OCI-LY1 (cell line): ENCODE measurements at regions not wholly inside any gene's neighbourhood (a gene's known extent, or its start where the extent isn't known, plus 50 kb on each side); places are given as distances from the start of the nearest gene placed in this dataset.

Experiments
- H2AFZ ChIP-seq: fragments of 200-600 bp; sonication (generic), shearing (Covaris generic); 2 replicates; pipeline ENCODE4 v1.6.0; 2014; ENCODE audit warnings: antibody characterized with exemption, mild to moderate bottlenecking, low read length
- H3F3A ChIP-seq: fragments of 200-600 bp; sonication (generic), shearing (Covaris generic); 2 replicates; pipeline ENCODE4 v1.6.0; 2014; ENCODE audit warnings: mild to moderate bottlenecking, antibody characterized with exemption, low read length, moderate library complexity; ENCODE audit not compliant: insufficient read depth
- H3K27ac ChIP-seq: fragments of 200-600 bp; sonication (generic); 2 replicates; pipeline ENCODE4 v1.5.1; 2014; ENCODE audit warnings: low read length, mixed run types, mild to moderate bottlenecking, low read depth; ENCODE audit not compliant: poor library complexity, severe bottlenecking
- H3K27me3 ChIP-seq: fragments of 200-600 bp; sonication (generic); 2 replicates; pipeline ENCODE4 v1.6.0; 2014; ENCODE audit warnings: antibody characterized with exemption, mild to moderate bottlenecking, low read length, moderate library complexity; ENCODE audit not compliant: insufficient read depth
- H3K36me3 ChIP-seq: fragments of 200-600 bp; sonication (generic); 2 replicates; pipeline ENCODE4 v1.6.1; 2014; ENCODE audit warnings: mild to moderate bottlenecking, antibody characterized with exemption, low read length, moderate library complexity, mixed read lengths; ENCODE audit not compliant: insufficient read depth
- H3K4me1 ChIP-seq: fragments of 200-600 bp; sonication (generic); 2 replicates; pipeline ENCODE4 v1.5.1; 2014; ENCODE audit warnings: mild to moderate bottlenecking, low read length, moderate library complexity; ENCODE audit not compliant: insufficient read depth, severe bottlenecking
- H3K4me2 ChIP-seq: fragments of 200-600 bp; sonication (generic), shearing (Covaris generic); 2 replicates; pipeline ENCODE4 v1.6.1; 2014; ENCODE audit warnings: low read length
- H3K4me3 ChIP-seq: fragments of 200-600 bp; sonication (generic); 2 replicates; pipeline ENCODE4 v1.5.1; 2014; ENCODE audit warnings: low read length, low read depth, mild to moderate bottlenecking, mixed read lengths; ENCODE audit not compliant: poor library complexity, severe bottlenecking
- H3K79me2 ChIP-seq: fragments of 200-600 bp; shearing (Covaris generic); 2 replicates; pipeline ENCODE4 v1.6.1; 2016; ENCODE audit warnings: mixed run types, low read length, mixed read lengths; ENCODE audit not compliant: insufficient read depth
- H3K9ac ChIP-seq: fragments of 200-600 bp; sonication (generic), shearing (Covaris generic); 2 replicates; pipeline ENCODE4 v1.6.1; 2014; ENCODE audit warnings: mild to moderate bottlenecking, low read length, mixed read lengths
- H3K9me2 ChIP-seq: fragments of 200-600 bp; sonication (generic), shearing (Covaris generic); 2 replicates; pipeline ENCODE4 v1.6.1; 2014; ENCODE audit warnings: low read depth, mild to moderate bottlenecking, low read length, mixed read lengths
- H3K9me3 ChIP-seq: fragments of 200-600 bp; shearing (Covaris generic); 2 replicates; pipeline ENCODE4 v1.6.1; 2014; ENCODE audit warnings: low read length, mixed read lengths
- H4K20me1 ChIP-seq: fragments of 200-600 bp; sonication (generic), shearing (Covaris generic); 2 replicates; pipeline ENCODE4 v1.6.0; 2016; ENCODE audit warnings: mild to moderate bottlenecking, low read length; ENCODE audit not compliant: insufficient read depth
- EZH2 ChIP-seq: fragments of 200-600 bp; sonication (generic), shearing (Covaris generic); IDR thresholded peaks from 2 replicates; pipeline ENCODE4 v1.8.0; 2017; ENCODE audit warnings: borderline replicate concordance, mixed run types, mild to moderate bottlenecking, antibody characterized with exemption, low read length, moderate library complexity, mixed read lengths
- TF ChIP-seq, protein P1 (sequence below): fragments of 200-600 bp; sonication (generic), shearing (Covaris generic); IDR thresholded peaks from 2 replicates; pipeline ENCODE4 v1.5.1; 2017; ENCODE audit warnings: mild to moderate bottlenecking, antibody characterized with exemption, low read length, moderate library complexity, mixed read lengths

GRCh38 chr1:98421085-98421435 lies 240.5 kb upstream of the SNX7 start:
- H2AFZ ChIP-seq: no peak overlapping the region
- TF ChIP-seq, protein P1, sequence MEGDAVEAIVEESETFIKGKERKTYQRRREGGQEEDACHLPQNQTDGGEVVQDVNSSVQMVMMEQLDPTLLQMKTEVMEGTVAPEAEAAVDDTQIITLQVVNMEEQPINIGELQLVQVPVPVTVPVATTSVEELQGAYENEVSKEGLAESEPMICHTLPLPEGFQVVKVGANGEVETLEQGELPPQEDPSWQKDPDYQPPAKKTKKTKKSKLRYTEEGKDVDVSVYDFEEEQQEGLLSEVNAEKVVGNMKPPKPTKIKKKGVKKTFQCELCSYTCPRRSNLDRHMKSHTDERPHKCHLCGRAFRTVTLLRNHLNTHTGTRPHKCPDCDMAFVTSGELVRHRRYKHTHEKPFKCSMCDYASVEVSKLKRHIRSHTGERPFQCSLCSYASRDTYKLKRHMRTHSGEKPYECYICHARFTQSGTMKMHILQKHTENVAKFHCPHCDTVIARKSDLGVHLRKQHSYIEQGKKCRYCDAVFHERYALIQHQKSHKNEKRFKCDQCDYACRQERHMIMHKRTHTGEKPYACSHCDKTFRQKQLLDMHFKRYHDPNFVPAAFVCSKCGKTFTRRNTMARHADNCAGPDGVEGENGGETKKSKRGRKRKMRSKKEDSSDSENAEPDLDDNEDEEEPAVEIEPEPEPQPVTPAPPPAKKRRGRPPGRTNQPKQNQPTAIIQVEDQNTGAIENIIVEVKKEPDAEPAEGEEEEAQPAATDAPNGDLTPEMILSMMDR: no peak
- TF ChIP-seq EZH2: no peak
- H3K4me3 ChIP-seq: no peak overlapping the region
- H3K79me2 ChIP-seq: no peaks in the 10 kb centered on the region
- H3K27me3 ChIP-seq: no peaks in the 10 kb centered on the region
- no peaks in the 10 kb centered on the region for H3K9me2 ChIP-seq
- H3K36me3 ChIP-seq: no peaks in the 10 kb centered on the region
- H3K4me1 ChIP-seq: no peaks in the 10 kb centered on the region
- H3K4me2 ChIP-seq: no peak overlapping the region
- no peak overlapping the region for H3K9ac ChIP-seq
- no peak overlapping the region for H3K27ac ChIP-seq
- no peaks in the 10 kb centered on the region for H3K9me3 ChIP-seq
- H4K20me1 ChIP-seq: no peaks in the 10 kb centered on the region
- H3F3A ChIP-seq: no peaks in the 10 kb centered on the region

- Histone ChIP-seq H3K9me3 (no peaks in the 10 kb centered on the region), H3K4me2 (no peak overlapping the region), H3K9ac (no peak overlapping the region), H3K79me2 (no peaks in the 10 kb centered on the region), H3F3A (no peaks in the 10 kb centered on the region), H3K27ac (no peak overlapping the region), H2AFZ (no peak overlapping the region), H3K4me1 (no peaks in the 10 kb centered on the region), H4K20me1 (no peaks in the 10 kb centered on the region), H3K36me3 (no peaks in the 10 kb centered on the region), H3K4me3 (no peak overlapping the region), H3K27me3 (no peaks in the 10 kb centered on the region), H3K9me2 (no peaks in the 10 kb centered on the region)
- TF ChIP-seq, protein P1: no peak
- no peak for TF ChIP-seq EZH2
Measured at GRCh38 chr1:98420376-98421084, 241.0 kb upstream of the SNX7 start.

GRCh38 chr1:98417820-98418219 lies 243.7 kb upstream of the SNX7 start:
- Histone ChIP-seq H3K36me3 (no peaks in the 10 kb centered on the region), H3K4me2 (no peak overlapping the region), H2AFZ (no peak overlapping the region), H4K20me1 (no peaks in the 10 kb centered on the region), H3K9me3 (no peaks in the 10 kb centered on the region), H3K4me3 (no peak overlapping the region), H3K4me1 (no peaks in the 10 kb centered on the region), H3K79me2 (no peaks in the 10 kb centered on the region), H3K9ac (no peak overlapping the region), H3F3A (no peaks in the 10 kb centered on the region), H3K9me2 (no peaks in the 10 kb centered on the region), H3K27ac (no peak overlapping the region), H3K27me3 (no peaks in the 10 kb centered on the region)
- TF ChIP-seq, protein P1: no peak
- TF ChIP-seq EZH2: no peak
